HCT116 (cell line): ENCODE measurements at regions not wholly inside any gene's neighbourhood (a gene's known extent, or its start where the extent isn't known, plus 50 kb on each side); places are given as distances from the start of the nearest gene placed in this dataset.

Experiments
- ATAC-seq: fragments of 200-7000 bp; cut with Tn5 transposase; 2 replicates; pipeline ENCODE4 v1.9.1; 2020; ENCODE audit warnings: mild to moderate bottlenecking, moderate library complexity
- BruUV-seq: library from RNA; stranded (reverse); fragments of 400-500 nt; replicated peaks from 2 replicates; lab custom pipeline; 2021; lab: Mats Ljungman, UMichigan
- CTCF ChIA-PET: fragments of 300-600 bp; sonication (Branson Sonifier 250); formaldehyde crosslinking; loops from one replicate; lab custom pipeline; 2021; ENCODE audit warnings: antibody characterized with exemption; lab: Charles Lee
- POLR2A ChIA-PET: fragments of 300-600, 350-600 bp; sonication (Branson Sonifier 250); formaldehyde crosslinking; loops from one replicate; lab custom pipeline; 2021; ENCODE audit warnings: antibody characterized with exemption; lab: Charles Lee
- RAD21 ChIA-PET, 2 experiments: fragments of 300-600 bp; sonication (Branson Sonifier 250); formaldehyde crosslinking; loops; one replicate each; lab custom pipeline; 2023; ENCODE audit warnings: low total read pairs in 2 of 2; ENCODE audit not compliant: uncharacterized antibody in 2 of 2, unreplicated experiment in 2 of 2, low non-redundant PET in 1 of 2; lab: Charles Lee
- DNase-seq: peaks from one replicate; pipeline ENCODE4 v3.0.0-alpha.2; 2010; ENCODE audit warnings: low read depth, low spot score
- H2AFZ ChIP-seq: fragments of 200-600 bp; shearing (Covaris generic), sonication (generic); 2 replicates; pipeline ENCODE4 v1.6.1; 2017; ENCODE audit warnings: low read depth, mixed run types, mixed read lengths, antibody characterized with exemption, low read length; ENCODE audit not compliant: poor library complexity, severe bottlenecking
- H3K27ac ChIP-seq: 2 replicates; pipeline ENCODE4 v1.5.1; 2012; ENCODE audit warnings: low read depth, low read length
- H3K27me3 ChIP-seq: fragments of 200-600 bp; sonication (generic); 2 replicates; pipeline ENCODE4 v1.6.1; 2016; ENCODE audit warnings: mixed run types, low read length, mixed read lengths; ENCODE audit not compliant: insufficient read depth
- H3K36me3 ChIP-seq, 2 experiments: fragments of 200-500 bp in 1 of 2; fragments of 200-600 bp in 1 of 2; sonication (Bioruptor generic) in 1 of 2; sonication (generic) in 1 of 2; 2 replicates each; pipeline versions ENCODE4 v1.5.1 to v1.6.1; 2014 to 2016; ENCODE audit warnings: low read length in 2 of 2, inconsistent platforms in 1 of 2, mixed read lengths in 1 of 2, mixed run types in 1 of 2; ENCODE audit not compliant: insufficient read depth in 2 of 2, control insufficient read depth in 1 of 2
- H3K4me1 ChIP-seq, 2 experiments: fragments of 200-600 bp in 1 of 2; sonication (generic) in 1 of 2; 2 replicates each; pipeline versions ENCODE4 v1.5.1 to v1.6.1; 2012 to 2017; ENCODE audit warnings: low read length in 2 of 2, inconsistent platforms in 1 of 2, mild to moderate bottlenecking in 1 of 2, mixed read lengths in 1 of 2, mixed run types in 1 of 2, moderate library complexity in 1 of 2; ENCODE audit not compliant: insufficient read depth in 2 of 2, control insufficient read depth in 1 of 2
- H3K4me2 ChIP-seq: fragments of 200-600 bp; sonication (generic); 2 replicates; pipeline ENCODE4 v1.6.1; 2017; ENCODE audit warnings: mixed run types, low read length, mixed read lengths
- H3K4me3 ChIP-seq, 2 experiments: fragments of 200-600 bp in 1 of 2; sonication (generic) in 1 of 2; replicated peaks in 1 of 2; 2 replicates each; pipeline ENCODE4 v1.5.1; 2011 to 2016; ENCODE audit warnings: low read length in 2 of 2, control low read depth in 1 of 2, low read depth in 1 of 2, mild to moderate bottlenecking in 1 of 2, mixed read lengths in 1 of 2, mixed run types in 1 of 2
- H3K79me2 ChIP-seq: fragments of 200-600 bp; sonication (generic); 2 replicates; pipeline ENCODE4 v1.6.1; 2017; ENCODE audit warnings: mild to moderate bottlenecking, mixed run types, low read length, moderate library complexity, mixed read lengths; ENCODE audit not compliant: insufficient read depth
- H3K9ac ChIP-seq: fragments of 200-600 bp; sonication (generic); 2 replicates; pipeline ENCODE4 v1.6.1; 2016; ENCODE audit warnings: low read length, mixed read lengths
- H3K9me2 ChIP-seq: fragments of 200-600 bp; sonication (generic), shearing (Covaris generic); 2 replicates; pipeline ENCODE4 v1.6.1; 2017; ENCODE audit warnings: mixed run types, mild to moderate bottlenecking, moderate library complexity; ENCODE audit not compliant: insufficient read depth
- H3K9me3 ChIP-seq, 2 experiments: fragments of 200-500 bp in 1 of 2; fragments of 200-600 bp in 1 of 2; sonication (Bioruptor generic) in 1 of 2; sonication (generic) in 1 of 2; 2 replicates each; pipeline ENCODE4 v1.6.1; 2014 to 2017; ENCODE audit warnings: low read length in 2 of 2, mixed read lengths in 2 of 2, inconsistent platforms in 1 of 2, low read depth in 1 of 2, mild to moderate bottlenecking in 1 of 2, mixed run types in 1 of 2, moderate library complexity in 1 of 2; ENCODE audit not compliant: control insufficient read depth in 1 of 2, insufficient read depth in 1 of 2
- H4K20me1 ChIP-seq: fragments of 200-600 bp; sonication (generic), shearing (Covaris generic); 2 replicates; pipeline ENCODE4 v1.6.1; 2017; ENCODE audit warnings: mixed run types, mild to moderate bottlenecking, moderate library complexity; ENCODE audit not compliant: insufficient read depth
- ATF3 ChIP-seq: IDR thresholded peaks from 2 replicates; pipeline ENCODE4 v1.6.1; 2012
- CBX3 ChIP-seq: IDR thresholded peaks from 2 replicates; pipeline ENCODE4 v1.6.1; 2012; ENCODE audit warnings: low read depth
- CTCF ChIP-seq, 3 experiments: fragments of 200-600 bp in 1 of 3; sonication (generic) in 1 of 3; IDR thresholded peaks in 2 of 3; conservative IDR thresholded peaks in 1 of 3; 2 replicates each; pipeline ENCODE4 v1.5.1; 2012 to 2017; ENCODE audit warnings: low read depth in 2 of 3, low read length in 2 of 3, antibody characterized with exemption in 1 of 3, borderline replicate concordance in 1 of 3, control low read depth in 1 of 3, mild to moderate bottlenecking in 1 of 3, mixed read lengths in 1 of 3, mixed run types in 1 of 3, moderate library complexity in 1 of 3; ENCODE audit not compliant: insufficient read depth in 1 of 3
- EGR1 ChIP-seq: IDR thresholded peaks from 2 replicates; pipeline ENCODE4 v1.6.1; 2012; ENCODE audit warnings: low read depth
- JUND ChIP-seq: IDR thresholded peaks from 2 replicates; pipeline ENCODE4 v1.6.1; 2012
- RAD21 ChIP-seq: IDR thresholded peaks from 2 replicates; pipeline ENCODE4 v1.6.1; 2012; ENCODE audit warnings: low read depth, mild to moderate bottlenecking
- REST ChIP-seq: IDR thresholded peaks from 2 replicates; pipeline ENCODE4 v1.6.1; 2012; ENCODE audit warnings: low read depth
- SIN3A ChIP-seq: IDR thresholded peaks from 2 replicates; pipeline ENCODE4 v1.6.1; 2012; ENCODE audit warnings: low read depth
- SP1 ChIP-seq: IDR thresholded peaks from 2 replicates; pipeline ENCODE4 v1.6.1; 2012; ENCODE audit warnings: low read depth
- YY1 ChIP-seq: IDR thresholded peaks from 2 replicates; pipeline ENCODE4 v1.6.1; 2011; ENCODE audit warnings: low read length, low read depth, moderate library complexity, mild to moderate bottlenecking; ENCODE audit not compliant: insufficient replicate concordance; ENCODE audit errors: extremely low read depth
- intact Hi-C: fragments of 100-400 bp; cut with micrococcal nuclease; formaldehyde crosslinking; loops from 2 replicates; pipeline ENCODE4 v1.10.0; 2022
- TF ChIP-seq, protein P1 (sequence below): IDR thresholded peaks from 2 replicates; pipeline ENCODE4 v1.6.1; 2011; ENCODE audit warnings: mild to moderate bottlenecking, low read length, moderate library complexity; ENCODE audit not compliant: insufficient replicate concordance; ENCODE audit errors: extremely low read depth
- TF ChIP-seq, protein P2 (sequence below): IDR thresholded peaks from 2 replicates; pipeline ENCODE4 v1.6.1; 2012

- no peak overlapping the region for H3K27ac ChIP-seq
- no peak overlapping the region for H3K4me2 ChIP-seq
- POLR2A ChIA-PET = no interaction called here
- BruUV-seq = no TSS peak
- no peak overlapping the region for H2AFZ ChIP-seq
- H3K9me3 ChIP-seq = no peaks in the 10 kb centered on the region
- H3K36me3 ChIP-seq = no peaks in the 10 kb centered on the region
- intact Hi-C loops = no loop called here
- H3K79me2 ChIP-seq = no peaks in the 10 kb centered on the region
- DNase-seq = no peak
- no peak overlapping the region for H3K9ac ChIP-seq
- no peaks in the 10 kb centered on the region for H3K4me1 ChIP-seq
- CTCF ChIA-PET = no interaction called here
- RAD21 ChIA-PET = no interaction called here
- H3K9me2 ChIP-seq = no peaks in the 10 kb centered on the region
- TF ChIP-seq CBX3 = no peak
- no peak for TF ChIP-seq EGR1
- TF ChIP-seq SP1 = no peak
- TF ChIP-seq CTCF (IDR thresholded peaks at IDR 0.05 in 2 of 3, conservative IDR thresholded peaks at IDR 0.05 in 1 of 3; ENCODE audit: borderline replicate concordance in 1 of 3, insufficient read depth in 1 of 3, low read depth in 2 of 3, low read length in 2 of 3) = no peak
- TF ChIP-seq REST = no peak
- TF ChIP-seq RAD21 = no peak
- TF ChIP-seq ATF3 = no peak
- TF ChIP-seq, protein P1, sequence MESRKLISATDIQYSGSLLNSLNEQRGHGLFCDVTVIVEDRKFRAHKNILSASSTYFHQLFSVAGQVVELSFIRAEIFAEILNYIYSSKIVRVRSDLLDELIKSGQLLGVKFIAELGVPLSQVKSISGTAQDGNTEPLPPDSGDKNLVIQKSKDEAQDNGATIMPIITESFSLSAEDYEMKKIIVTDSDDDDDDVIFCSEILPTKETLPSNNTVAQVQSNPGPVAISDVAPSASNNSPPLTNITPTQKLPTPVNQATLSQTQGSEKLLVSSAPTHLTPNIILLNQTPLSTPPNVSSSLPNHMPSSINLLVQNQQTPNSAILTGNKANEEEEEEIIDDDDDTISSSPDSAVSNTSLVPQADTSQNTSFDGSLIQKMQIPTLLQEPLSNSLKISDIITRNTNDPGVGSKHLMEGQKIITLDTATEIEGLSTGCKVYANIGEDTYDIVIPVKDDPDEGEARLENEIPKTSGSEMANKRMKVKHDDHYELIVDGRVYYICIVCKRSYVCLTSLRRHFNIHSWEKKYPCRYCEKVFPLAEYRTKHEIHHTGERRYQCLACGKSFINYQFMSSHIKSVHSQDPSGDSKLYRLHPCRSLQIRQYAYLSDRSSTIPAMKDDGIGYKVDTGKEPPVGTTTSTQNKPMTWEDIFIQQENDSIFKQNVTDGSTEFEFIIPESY = no peak
- TF ChIP-seq, protein P2, sequence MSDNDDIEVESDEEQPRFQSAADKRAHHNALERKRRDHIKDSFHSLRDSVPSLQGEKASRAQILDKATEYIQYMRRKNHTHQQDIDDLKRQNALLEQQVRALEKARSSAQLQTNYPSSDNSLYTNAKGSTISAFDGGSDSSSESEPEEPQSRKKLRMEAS = no peak
- no peak for TF ChIP-seq SIN3A
- TF ChIP-seq JUND = no peak
- TF ChIP-seq YY1 = no peak
- H3K27me3 ChIP-seq = no peaks in the 10 kb centered on the region; the same call in 1 of the 2 replicates
- ATAC-seq = no peak
- no peaks in the 10 kb centered on the region for H4K20me1 ChIP-seq
- H3K4me3 ChIP-seq = no peak overlapping the region
Observed at GRCh38 chr2:163397451-163397850, 338.4 kb downstream of the FIGN start.
